Upper lobe of left lung (tissue), 6 donors: ENCODE measurements at regions not wholly inside any gene's neighbourhood (a gene's known extent, or its start where the extent isn't known, plus 50 kb on each side); places are given as distances from the start of the nearest gene placed in this dataset.

Experiments used
- ATAC-seq, 2 donors: fragments of 200-7000 bp; cut with Tn5 transposase; one replicate each; pipeline ENCODE4 v1.9.1; 2022; ENCODE audit warnings: mild to moderate bottlenecking in 2 of 2, moderate library complexity in 2 of 2; ENCODE audit not compliant: low FRiP score in 2 of 2
- DNase-seq, 2 donors: peaks; one replicate each; pipeline ENCODE4 v3.0.0-alpha.2; 2019 to 2020
- H3K27ac ChIP-seq, 4 donors: fragments of 200-600 bp; sonication (generic); one replicate each; pipeline ENCODE4 v1.5.1; 2016 to 2019
- H3K27me3 ChIP-seq, 4 donors: fragments of 200-600 bp; sonication (generic); one replicate each; pipeline ENCODE4 v1.5.1; 2017 to 2019
- H3K36me3 ChIP-seq, 4 donors: fragments of 200-600 bp; sonication (generic); one replicate each; pipeline ENCODE4 v1.5.1; 2016 to 2019
- H3K4me1 ChIP-seq, 4 donors: fragments of 200-600 bp; sonication (generic); one replicate each; pipeline ENCODE4 v1.5.1; 2018 to 2019
- H3K4me3 ChIP-seq, 4 donors: fragments of 200-600 bp; sonication (generic); one replicate each; pipeline ENCODE4 v1.5.1; 2017 to 2019; ENCODE audit warnings: mild to moderate bottlenecking in 2 of 4, moderate library complexity in 1 of 4
- H3K9me3 ChIP-seq, 4 donors: fragments of 200-600 bp; sonication (generic); one replicate each; pipeline ENCODE4 v1.5.1; 2018 to 2019
- CTCF ChIP-seq, 6 experiments: fragments of 450-650 bp in 4 of 6; fragments of 200-600 bp in 2 of 6; sonication (generic) in 2 of 6; IDR thresholded peaks; one replicate each; pipeline ENCODE4 v1.5.1; 2016 to 2019; ENCODE audit warnings: antibody characterized with exemption in 6 of 6
- EP300 ChIP-seq, 4 donors: sonication (generic); formaldehyde crosslinking; IDR thresholded peaks; one replicate each; pipeline ENCODE4 v1.5.1; 2017; ENCODE audit warnings: antibody characterized with exemption in 4 of 4, control low read depth in 2 of 4
- POLR2A ChIP-seq, 4 donors: fragments of 450-650 bp; IDR thresholded peaks; one replicate each; pipeline ENCODE4 v1.5.1; 2016 to 2017; ENCODE audit warnings: antibody characterized with exemption in 4 of 4, mild to moderate bottlenecking in 2 of 4
- POLR2AphosphoS5 ChIP-seq, 2 donors: sonication (generic); formaldehyde crosslinking; IDR thresholded peaks; one replicate each; pipeline ENCODE4 v1.5.1; 2017; ENCODE audit warnings: antibody characterized with exemption in 2 of 2
- WGBS, 2 donors: methylation state at CpG; one replicate each; pipeline ENCODE4 v1.1.5; 2017 to 2018; 5-methylcytosine and 5-hydroxymethylcytosine counted together
- donor health status: DM: no; HTN: no; CAD: no; lungs with moderate emphysema.
- donor health status: DM: no; HTN: yes; CAD: no; lungs with severe emphysema.

- TF ChIP-seq POLR2A (IDR thresholded peaks at IDR 0.05) (no peak), POLR2AphosphoS5 (IDR thresholded peaks at IDR 0.05) (no peak), CTCF (IDR thresholded peaks at IDR 0.05) (no peak), EP300 (IDR thresholded peaks at IDR 0.05) (no peak)
- DNase-seq (no peak), ATAC-seq (no peak)
- Histone ChIP-seq H3K9me3 (peaks cover 0 to 3% (median 0%) of the 10 kb centered on the region in 4 donors), H3K27ac (no peak overlapping the region), H3K36me3 (no peaks in the 10 kb centered on the region), H3K4me1 (no peaks in the 10 kb centered on the region), H3K27me3 (no peaks in the 10 kb centered on the region), H3K4me3 (no peak overlapping the region)
- 92 to 93% methylated on average over 3 of the region's 3 CpGs for WGBS, 2 donors
Observed at GRCh38 chrX:4175221-4175620, 461.8 kb upstream of the PRKX start.

- H3K27me3 ChIP-seq = no peaks in the 10 kb centered on the region
- no peak for DNase-seq
- no peaks in the 10 kb centered on the region for H3K36me3 ChIP-seq
- no peak for ATAC-seq
- H3K4me1 ChIP-seq = no peaks in the 10 kb centered on the region
- peaks cover 0 to 3% (median 0%) of the 10 kb centered on the region in 4 donors for H3K9me3 ChIP-seq
- no peak overlapping the region for H3K4me3 ChIP-seq
- 75 to 76% methylated on average over 2 of the region's 2 CpGs for WGBS, 2 donors
- no peak overlapping the region for H3K27ac ChIP-seq
- TF ChIP-seq POLR2A (IDR thresholded peaks at IDR 0.05) (no peak), EP300 (IDR thresholded peaks at IDR 0.05) (no peak), POLR2AphosphoS5 (IDR thresholded peaks at IDR 0.05) (no peak), CTCF (IDR thresholded peaks at IDR 0.05) (no peak)
Observed at GRCh38 chrX:4173743-4174142, 460.3 kb upstream of the PRKX start.

- Histone ChIP-seq H3K27me3 (no peaks in the 10 kb centered on the region), H3K27ac (no peak overlapping the region), H3K36me3 (no peaks in the 10 kb centered on the region), H3K4me3 (no peak overlapping the region), H3K9me3 (no peaks in the 10 kb centered on the region), H3K4me1 (no peaks in the 10 kb centered on the region)
- DNase-seq (no peak), ATAC-seq (no peak)
- TF ChIP-seq CTCF (IDR thresholded peaks at IDR 0.05) (no peak), POLR2A (IDR thresholded peaks at IDR 0.05) (no peak), POLR2AphosphoS5 (IDR thresholded peaks at IDR 0.05) (no peak), EP300 (IDR thresholded peaks at IDR 0.05) (no peak)
- WGBS, 2 donors = 45 to 56% methylated on average over 2 to 4 of the region's 4 CpGs
Observed at GRCh38 chrX:4151798-4152197, 438.3 kb upstream of the PRKX start.

GRCh38 chrX:4150259-4150658 is 436.8 kb upstream of the PRKX start:
- Histone ChIP-seq H3K9me3 (no peaks in the 10 kb centered on the region), H3K4me1 (no peaks in the 10 kb centered on the region), H3K4me3 (no peak overlapping the region), H3K27me3 (no peaks in the 10 kb centered on the region), H3K36me3 (no peaks in the 10 kb centered on the region), H3K27ac (no peak overlapping the region)
- WGBS, 2 donors = 80 to 94% methylated on average over 1 of the region's 1 CpG
- DNase-seq = no peak
- no peak for TF ChIP-seq POLR2A (IDR thresholded peaks at IDR 0.05)
- no peak for TF ChIP-seq EP300 (IDR thresholded peaks at IDR 0.05)
- TF ChIP-seq CTCF (IDR thresholded peaks at IDR 0.05) = no peak
- no peak for TF ChIP-seq POLR2AphosphoS5 (IDR thresholded peaks at IDR 0.05)
- ATAC-seq = no peak

- DNase-seq (no peak), ATAC-seq (no peak)
- Histone ChIP-seq H3K27me3 (no peaks in the 10 kb centered on the region), H3K4me3 (no peak overlapping the region), H3K27ac (no peak overlapping the region), H3K4me1 (no peaks in the 10 kb centered on the region), H3K36me3 (no peaks in the 10 kb centered on the region), H3K9me3 (no peaks in the 10 kb centered on the region)
- TF ChIP-seq EP300 (IDR thresholded peaks at IDR 0.05) (no peak), POLR2A (IDR thresholded peaks at IDR 0.05) (no peak), POLR2AphosphoS5 (IDR thresholded peaks at IDR 0.05) (no peak), CTCF (IDR thresholded peaks at IDR 0.05) (no peak)
- 37 to 38% methylated on average over 10 of the region's 10 CpGs for WGBS, 2 donors
Observed at GRCh38 chrX:4129626-4130025, 416.2 kb upstream of the PRKX start.
